Lower lobe of right lung (tissue), 2 donors: ENCODE measurements at regions not wholly inside any gene's neighbourhood (a gene's known extent, or its start where the extent isn't known, plus 50 kb on each side); places are given as distances from the start of the nearest gene placed in this dataset.

Experiments used
- ATAC-seq, 2 donors: fragments of 200-7000 bp; cut with Tn5 transposase; one replicate each; pipeline ENCODE4 v1.9.1; 2020 to 2022; ENCODE audit warnings: mild to moderate bottlenecking in 2 of 2, moderate library complexity in 2 of 2
- DNase-seq: peaks from one replicate; pipeline ENCODE4 v3.0.0-alpha.2; 2020
- H3K27ac ChIP-seq: fragments of 200-600 bp; one replicate; pipeline ENCODE4 v1.8.0; 2022
- H3K27me3 ChIP-seq: fragments of 200-600 bp; one replicate; pipeline ENCODE4 v1.8.0; 2022; ENCODE audit warnings: low read depth
- H3K36me3 ChIP-seq: fragments of 200-600 bp; one replicate; pipeline ENCODE4 v1.8.0; 2022; ENCODE audit warnings: mild to moderate bottlenecking
- H3K4me1 ChIP-seq: fragments of 200-600 bp; one replicate; pipeline ENCODE4 v1.8.0; 2022
- H3K4me3 ChIP-seq: fragments of 200-600 bp; one replicate; pipeline ENCODE4 v1.8.0; 2022; ENCODE audit warnings: mild to moderate bottlenecking
- H3K9me3 ChIP-seq: fragments of 200-600 bp; one replicate; pipeline ENCODE4 v1.8.0; 2022
- CTCF ChIP-seq: fragments of 200-600 bp; IDR thresholded peaks from one replicate; pipeline ENCODE4 v1.8.0; 2022; ENCODE audit warnings: antibody characterized with exemption, mild to moderate bottlenecking
- intact Hi-C: fragments of 100-400 bp; cut with DNase I; formaldehyde crosslinking; loops from one replicate; pipeline ENCODE4 v1.11.0; 2022
- donor health status: DM: no; HTN: yes; CAD: no; lungs with severe emphysema.

GRCh38 chr10:111479966-111480365, 403.1 kb downstream of the ADRA2A start:
- no peak overlapping the region for H3K27ac ChIP-seq
- H3K4me3 ChIP-seq = no peak overlapping the region
- H3K4me1 ChIP-seq = no peaks in the 10 kb centered on the region
- no peak for ATAC-seq
- H3K27me3 ChIP-seq = no peaks in the 10 kb centered on the region
- no peak for TF ChIP-seq CTCF
- H3K36me3 ChIP-seq = no peaks in the 10 kb centered on the region
- no peak for DNase-seq
- intact Hi-C loops = no loop called here
- no peaks in the 10 kb centered on the region for H3K9me3 ChIP-seq

GRCh38 chr10:111481261-111481826, 404.5 kb downstream of the ADRA2A start:
- intact Hi-C loops = no loop called here
- Histone ChIP-seq H3K4me1 (no peaks in the 10 kb centered on the region), H3K36me3 (no peaks in the 10 kb centered on the region), H3K4me3 (no peak overlapping the region), H3K27ac (no peak overlapping the region), H3K27me3 (no peaks in the 10 kb centered on the region), H3K9me3 (no peaks in the 10 kb centered on the region)
- TF ChIP-seq CTCF = no peak
- no peak for ATAC-seq
- no peak for DNase-seq

GRCh38 chr10:111481866-111482265, 405.0 kb downstream of the ADRA2A start:
- H3K36me3 ChIP-seq = no peaks in the 10 kb centered on the region
- DNase-seq (no peak), ATAC-seq (no peak)
- H3K4me3 ChIP-seq = no peak overlapping the region
- intact Hi-C loops = no loop called here
- no peaks in the 10 kb centered on the region for H3K4me1 ChIP-seq
- no peak for TF ChIP-seq CTCF
- no peak overlapping the region for H3K27ac ChIP-seq
- no peaks in the 10 kb centered on the region for H3K27me3 ChIP-seq
- no peaks in the 10 kb centered on the region for H3K9me3 ChIP-seq

GRCh38 chr10:111482621-111483216, 405.9 kb downstream of the ADRA2A start:
- TF ChIP-seq CTCF = no peak
- intact Hi-C loops = no loop called here

GRCh38 chr10:111485767-111486166, 408.9 kb downstream of the ADRA2A start:
- no peaks in the 10 kb centered on the region for H3K4me1 ChIP-seq
- H3K27ac ChIP-seq = no peak overlapping the region
- H3K27me3 ChIP-seq = no peaks in the 10 kb centered on the region
- no peak for ATAC-seq
- H3K36me3 ChIP-seq = no peaks in the 10 kb centered on the region
- no peak overlapping the region for H3K4me3 ChIP-seq
- intact Hi-C loops = no loop called here
- no peak for DNase-seq
- no peak for TF ChIP-seq CTCF
- peaks cover 22% of the 10 kb centered on the region for H3K9me3 ChIP-seq

More at GRCh38 chr10:111482621-111483216, 405.9 kb downstream of the ADRA2A start:
- Histone ChIP-seq H3K27ac (no peak overlapping the region), H3K4me1 (no peaks in the 10 kb centered on the region), H3K27me3 (no peaks in the 10 kb centered on the region), H3K4me3 (no peak overlapping the region), H3K9me3 (no peaks in the 10 kb centered on the region), H3K36me3 (no peaks in the 10 kb centered on the region)
- no peak for DNase-seq
- no peak for ATAC-seq
